NB4 (cell line): ENCODE measurements at regions not wholly inside any gene's neighbourhood (a gene's known extent, or its start where the extent isn't known, plus 50 kb on each side); places are given as distances from the start of the nearest gene placed in this dataset.

Source experiments
- CTCF ChIP-seq: IDR thresholded peaks from one replicate; pipeline ENCODE4 v1.5.1; 2012; ENCODE audit warnings: low read depth, low read length
- MAX ChIP-seq: IDR thresholded peaks from 2 replicates; pipeline ENCODE4 v1.6.1; 2011; ENCODE audit warnings: low read depth, low read length
- MYC ChIP-seq: IDR thresholded peaks from 2 replicates; pipeline ENCODE4 v1.6.1; 2011; ENCODE audit warnings: low read depth, low read length
- POLR2A ChIP-seq: IDR thresholded peaks from 2 replicates; pipeline ENCODE4 v1.6.1; 2011; ENCODE audit warnings: mild to moderate bottlenecking; ENCODE audit not compliant: insufficient read length; ENCODE audit errors: extremely low read depth

GRCh38 chr11:46197421-46197820 is 76.2 kb upstream of the PHF21A start:
- TF ChIP-seq CTCF = no peak
- no peak for TF ChIP-seq POLR2A
- no peak for TF ChIP-seq MAX
- no peak for TF ChIP-seq MYC
